ENCODE measurements at regions not wholly inside any gene's neighbourhood (a gene's known extent, or its start where the extent isn't known, plus 50 kb on each side); places are given as distances from the start of the nearest gene placed in this dataset.
A peak's percentile ranks its signal among the peaks of the same experiment; 100 is the strongest.
"Not testable (repeated sequence)": the region's sequence is repeated elsewhere in the genome, so short reads cannot be mapped to it uniquely, and the experiment has no call there.

DNA sequence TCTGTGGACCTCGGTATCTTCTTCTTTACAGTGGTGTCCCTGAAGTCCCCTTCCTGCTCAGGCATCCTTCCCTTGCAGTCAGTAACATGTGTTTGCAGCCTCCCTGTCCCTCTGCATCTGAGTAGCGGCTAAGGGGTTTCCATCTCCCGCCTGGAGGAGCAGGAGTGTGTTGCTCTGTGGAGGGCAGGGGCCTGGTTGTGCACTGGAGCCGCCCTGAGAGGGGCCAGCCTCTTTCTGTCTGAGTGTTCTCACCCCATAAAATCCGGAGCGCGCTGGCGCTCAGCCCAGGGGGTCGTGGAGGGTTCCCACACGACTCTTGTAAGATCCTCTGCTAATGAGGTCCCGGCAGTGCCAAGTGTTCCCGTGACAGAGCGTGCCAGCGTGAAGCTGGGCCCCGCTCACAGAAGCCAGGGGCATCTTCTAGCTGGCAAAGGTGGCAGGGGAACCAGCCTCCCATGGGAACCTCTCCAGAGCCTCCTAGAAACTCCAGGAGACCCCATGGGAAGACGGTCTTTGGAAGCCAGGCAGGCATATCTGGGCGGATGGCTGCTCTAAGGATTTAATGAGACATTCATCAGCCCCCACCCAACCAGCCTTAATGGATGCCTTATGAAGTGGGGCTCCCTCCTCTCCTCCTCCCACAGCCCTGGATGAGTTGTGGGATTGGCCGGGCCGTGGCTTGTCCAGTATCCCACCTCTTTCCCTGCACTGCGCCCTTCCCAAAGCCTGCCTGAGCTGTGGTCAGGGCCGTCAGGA lies 91.4 kb upstream of the GSE1 start:
- no peak for DNase-seq

DNA sequence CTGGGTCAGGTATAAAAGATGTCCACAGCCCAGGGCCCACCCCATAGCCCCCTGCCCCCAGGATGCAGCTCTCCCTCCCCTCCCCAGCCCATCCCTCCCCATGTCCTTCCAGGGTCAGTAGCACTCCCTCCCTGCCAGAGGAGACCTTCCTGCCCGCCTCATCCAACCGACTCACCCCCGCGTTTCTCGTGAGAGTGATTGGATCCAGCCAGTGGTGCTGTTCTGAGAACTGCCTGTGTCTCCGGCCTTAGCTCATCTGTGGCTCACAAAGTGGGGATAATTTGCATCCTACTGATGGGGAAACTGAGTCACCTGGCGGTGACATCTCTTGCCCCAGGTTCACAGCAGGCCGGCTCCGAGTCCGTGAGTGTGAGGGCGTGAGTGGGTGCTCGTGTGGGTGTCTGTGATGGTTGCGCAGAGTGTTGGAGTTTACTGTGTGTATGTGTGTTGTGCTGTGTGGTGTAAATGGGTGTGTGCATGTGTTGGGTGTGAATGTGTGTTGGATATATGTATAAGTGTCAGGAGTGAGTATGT lies 90.7 kb upstream of the GSE1 start:
- DNase-seq: no peak

- DNase-seq: peak; percentile 48
Measured at GRCh38 chr16:85522842-85523601, 90.1 kb upstream of the GSE1 start.

- DNase-seq: peak; percentile 46
Measured at GRCh38 chr16:85523602-85524364, 89.3 kb upstream of the GSE1 start.

- DNase-seq: no peak
Measured at GRCh38 chr16:85524365-85524629, 88.8 kb upstream of the GSE1 start.

DNA sequence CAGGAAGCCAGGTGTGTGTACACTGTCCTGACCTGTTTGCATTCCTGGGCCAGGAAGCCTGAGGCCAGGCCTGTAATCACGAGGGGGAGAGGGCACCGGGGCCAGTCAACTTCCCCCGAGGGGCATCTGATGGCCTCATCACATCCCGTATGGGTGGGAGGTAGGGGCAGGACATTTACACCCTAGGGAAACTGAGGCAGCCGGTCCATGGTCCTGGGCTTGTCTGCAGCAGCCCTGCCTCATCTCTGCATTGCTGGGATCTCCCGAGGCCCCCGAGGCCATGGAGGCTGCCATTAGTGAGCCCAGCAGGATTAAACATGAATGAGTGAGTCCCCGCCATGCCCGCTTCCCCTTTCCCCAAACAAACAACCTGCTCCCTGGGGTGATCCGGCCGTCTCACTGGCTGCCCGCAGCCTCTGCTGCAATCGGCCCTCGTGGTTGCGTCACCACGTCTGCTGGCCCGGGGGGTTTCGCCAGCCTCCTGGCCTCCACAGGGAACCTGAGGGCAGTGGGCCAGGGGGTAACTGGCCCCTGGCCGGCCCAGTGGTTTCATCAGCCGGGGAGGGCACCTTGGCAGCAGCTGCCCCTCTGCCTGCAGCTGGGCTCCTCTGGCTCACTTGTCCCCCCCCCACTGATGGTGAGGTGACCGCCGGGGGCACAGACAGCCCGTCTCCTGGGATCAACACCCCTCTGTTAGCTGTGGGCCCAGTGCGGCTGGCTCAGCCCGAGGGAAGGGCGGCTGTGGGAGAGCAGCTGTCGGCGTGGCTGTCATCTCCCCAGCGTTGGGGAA lies 88.3 kb upstream of the GSE1 start:
- DNase-seq: no peak

DNA sequence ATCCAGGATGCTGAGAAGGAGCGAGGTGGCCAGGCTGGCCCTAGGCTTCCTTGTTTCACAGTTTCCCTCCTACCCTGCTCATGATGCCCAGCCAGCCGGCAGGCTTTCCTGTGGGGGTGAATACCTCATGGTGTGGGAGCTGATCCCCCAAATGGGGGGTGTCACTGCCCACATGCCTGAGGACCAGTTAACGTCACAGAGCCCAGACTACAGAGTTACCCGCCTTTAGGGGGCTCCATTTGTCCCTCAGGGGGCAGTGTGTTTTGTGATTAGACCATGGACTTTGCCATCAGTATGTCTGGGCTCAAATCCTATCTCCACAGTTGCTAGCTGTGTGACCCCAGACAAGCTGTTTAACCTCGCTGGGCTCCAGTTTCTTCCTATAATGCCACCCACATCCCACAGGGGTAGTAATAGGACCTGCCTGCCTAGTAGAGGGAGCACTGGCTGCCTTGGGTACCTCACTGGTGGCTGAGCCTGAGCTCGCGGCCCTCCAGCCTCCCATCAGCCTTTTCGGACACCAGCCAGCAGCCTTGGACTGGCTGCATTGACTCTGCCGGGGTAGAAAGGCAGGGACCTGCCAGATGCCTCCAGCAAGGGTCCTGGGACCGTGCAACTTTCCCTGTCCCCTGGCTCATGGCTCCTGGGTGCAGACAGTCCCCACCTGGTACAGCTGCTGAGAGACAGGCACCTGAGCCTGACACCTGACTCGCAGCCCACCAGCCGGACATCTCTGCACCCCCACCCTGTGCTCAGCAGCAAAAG lies 87.5 kb upstream of the GSE1 start:
- DNase-seq: no peak

- no peak for DNase-seq
Measured at GRCh38 chr16:85526185-85526974, 86.7 kb upstream of the GSE1 start.

DNA sequence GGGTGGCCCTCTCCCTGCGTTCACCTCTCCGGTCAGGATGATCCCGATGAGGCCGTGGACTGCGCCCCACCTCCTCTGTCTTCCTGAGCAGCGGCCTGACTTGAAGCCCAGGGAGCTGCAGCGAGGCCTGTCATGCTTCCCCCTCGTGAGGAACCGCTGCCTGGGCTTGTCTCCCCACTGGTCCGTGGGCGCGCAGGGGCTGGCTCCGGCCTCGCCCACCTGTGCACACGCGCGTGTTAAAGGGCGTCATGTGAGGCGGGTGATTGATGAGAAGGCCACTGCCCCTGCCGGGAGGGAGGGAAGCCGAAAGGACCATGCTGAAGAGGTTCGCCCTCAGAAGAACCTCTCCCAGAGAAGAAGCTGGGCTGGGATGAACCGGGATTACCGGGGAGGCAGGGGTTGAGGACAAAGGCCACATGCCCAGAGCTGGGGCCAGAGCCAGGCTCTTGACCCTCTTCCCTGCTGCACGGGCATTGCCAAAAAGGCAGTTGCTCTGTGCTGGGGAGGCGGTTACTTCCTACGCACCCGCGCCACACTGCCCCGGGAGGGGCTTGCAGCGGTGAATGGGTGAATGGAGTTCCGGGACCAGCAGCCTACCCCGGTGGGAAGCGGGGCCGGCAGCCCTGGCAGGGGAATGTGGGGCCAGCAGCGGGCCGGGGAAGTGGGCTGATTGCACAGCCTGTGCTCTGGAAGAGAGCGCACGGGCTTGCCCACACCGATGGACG lies 85.9 kb upstream of the GSE1 start:
- DNase-seq: no peak

DNA sequence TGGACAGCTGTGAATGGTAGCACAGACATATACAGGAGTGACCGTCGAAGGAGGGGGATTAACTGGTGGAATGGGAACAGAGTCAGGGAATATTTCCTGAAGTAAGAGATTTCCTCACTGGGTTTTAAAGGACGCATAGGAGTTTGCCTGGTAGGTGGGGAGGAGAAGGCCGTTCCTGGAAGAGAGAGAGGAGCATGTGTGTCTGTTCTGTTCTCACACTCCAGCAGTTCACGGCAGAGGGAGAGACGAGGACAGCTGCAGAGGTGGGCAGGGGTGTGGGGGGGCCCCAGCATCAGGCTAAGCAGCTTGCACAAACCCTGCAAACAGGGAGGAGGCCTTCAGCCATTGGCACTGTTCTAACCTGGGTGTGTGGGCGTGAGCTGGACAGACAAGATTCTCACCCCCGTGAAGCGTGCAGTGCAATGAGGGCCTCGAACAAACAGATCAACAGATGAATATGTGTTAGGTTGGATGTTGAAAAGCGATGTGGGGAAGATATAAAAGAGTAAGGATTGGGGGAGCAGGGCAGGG lies 85.3 kb upstream of the GSE1 start:
- DNase-seq: no peak

DNA sequence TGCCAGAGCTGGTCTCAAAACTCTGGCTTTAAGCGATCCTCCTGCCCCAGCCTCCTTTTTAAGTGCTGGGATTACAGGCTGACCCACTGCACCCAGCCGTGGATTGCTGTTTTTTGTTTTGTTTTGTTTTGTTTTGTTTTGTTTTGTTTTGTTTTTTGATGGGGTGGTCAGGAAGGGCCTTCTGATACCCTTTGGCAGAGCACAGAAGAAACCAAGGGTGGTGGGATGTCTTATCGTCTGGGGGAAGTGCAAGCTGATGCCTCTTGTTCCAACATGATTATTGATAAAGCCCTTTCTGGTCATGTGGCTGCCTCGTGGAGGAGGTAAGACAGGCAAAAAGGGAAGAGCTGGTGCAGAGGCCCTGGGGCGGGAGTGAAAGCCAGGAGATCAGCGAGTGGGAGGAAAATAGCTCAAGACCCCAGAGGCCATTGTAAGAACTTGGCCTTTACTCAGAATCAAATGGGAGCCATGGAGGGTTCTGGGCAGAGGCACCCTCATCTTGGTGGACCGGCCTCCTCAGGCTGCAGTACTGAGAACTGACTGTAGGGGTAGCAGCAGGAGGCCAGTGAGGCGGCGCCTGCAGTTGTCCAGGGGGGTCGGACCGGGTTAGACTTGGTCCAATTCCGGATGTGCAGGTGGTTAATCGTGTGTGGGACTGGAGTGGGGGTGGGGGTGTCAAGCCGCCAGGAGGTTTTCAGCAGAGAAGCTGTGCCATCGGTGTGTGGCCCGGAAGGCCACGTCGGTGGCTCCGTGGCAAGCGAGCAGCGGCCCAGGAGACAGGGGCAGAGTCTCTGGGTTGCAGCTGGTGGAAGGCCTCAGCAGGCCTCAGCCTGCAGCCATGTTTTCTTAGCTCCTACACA lies 84.4 kb upstream of the GSE1 start:
- DNase-seq: no peak

DNA sequence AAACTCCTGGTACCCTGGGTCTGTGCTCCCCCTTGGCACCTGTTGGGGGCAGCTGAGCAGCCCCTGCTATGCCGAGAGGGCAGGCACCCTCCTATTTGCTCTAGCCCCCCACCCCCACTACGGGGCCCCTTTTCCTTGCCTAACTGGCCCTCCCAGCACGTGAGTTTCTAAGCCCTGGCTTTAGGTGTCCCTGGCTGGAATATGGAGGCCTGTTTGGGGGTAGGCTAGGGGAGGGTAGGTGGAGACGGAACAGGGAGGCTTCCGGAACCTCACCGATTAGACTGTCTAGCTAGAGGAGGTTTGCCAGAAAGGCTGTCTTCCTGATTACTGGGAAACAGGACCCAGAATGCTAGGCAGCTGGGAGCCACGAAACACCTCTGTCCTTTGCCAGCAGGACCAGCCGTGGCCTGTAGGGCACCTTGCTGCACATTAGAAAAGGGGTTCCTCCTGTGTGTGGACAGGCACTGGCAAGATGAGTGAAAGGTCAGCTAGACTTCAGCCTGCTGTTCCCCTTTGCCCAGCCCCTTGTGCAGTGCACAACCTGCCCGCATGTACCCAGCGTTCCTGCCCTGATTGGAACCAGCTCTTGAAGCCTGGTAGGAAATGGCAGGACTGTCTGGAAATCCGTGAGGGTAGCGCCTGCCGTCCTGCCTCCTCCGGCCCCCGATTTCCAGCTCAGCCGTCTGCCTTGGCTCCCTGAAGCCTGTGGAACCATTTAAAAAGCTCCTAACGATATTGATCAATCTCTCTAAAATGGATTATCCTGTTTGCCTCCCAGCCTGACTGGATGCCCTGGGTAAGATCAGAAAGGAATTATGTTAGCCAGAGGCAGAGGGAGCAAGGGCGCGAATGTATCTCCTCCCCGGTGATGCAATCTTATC lies 83.4 kb upstream of the GSE1 start:
- no peak for DNase-seq

DNA sequence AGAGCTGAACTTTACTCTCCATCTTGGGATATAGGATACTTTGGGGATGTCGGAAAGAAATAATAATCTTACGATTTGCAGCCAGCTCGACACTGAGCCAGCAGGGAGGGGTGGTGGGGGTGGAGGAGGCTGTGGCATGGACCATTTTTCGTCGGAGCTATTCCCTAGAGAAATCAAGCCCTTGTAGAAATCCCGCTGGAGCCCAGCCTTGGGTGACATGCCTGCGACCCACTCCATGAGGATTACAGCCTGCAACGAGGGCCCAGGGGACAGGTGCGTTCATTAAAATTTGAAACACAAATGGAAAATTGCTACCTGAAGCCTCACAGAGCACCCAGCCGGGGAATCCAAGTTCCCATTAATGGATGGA lies 82.8 kb upstream of the GSE1 start:
- no peak for DNase-seq

GRCh38 chr16:85531516-85531915 lies 81.6 kb upstream of the GSE1 start:
- DNase-seq: no peak

DNA sequence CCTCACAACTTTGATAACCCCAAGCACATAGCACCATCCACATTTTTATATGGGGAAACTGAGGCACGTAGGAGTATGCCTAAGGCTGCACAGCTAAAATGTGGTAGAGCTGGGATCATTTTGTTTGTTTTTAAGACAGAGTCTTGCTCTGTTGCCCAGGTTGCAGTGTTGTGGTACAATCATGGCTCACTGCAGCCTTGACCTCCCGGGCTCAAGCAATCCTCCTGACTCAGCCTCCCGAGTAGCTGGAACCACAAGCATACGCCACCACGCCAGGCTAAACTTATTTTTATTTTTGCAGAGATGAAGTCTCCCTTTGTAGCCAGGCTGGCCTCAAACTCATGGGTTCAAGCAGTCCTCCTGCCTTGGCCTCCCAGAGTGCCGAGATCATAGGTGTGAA lies 81.0 kb upstream of the GSE1 start:
- DNase-seq: no peak

GRCh38 chr16:85533593-85533992 lies 79.5 kb upstream of the GSE1 start:
- DNase-seq: not testable (repeated sequence)

DNA sequence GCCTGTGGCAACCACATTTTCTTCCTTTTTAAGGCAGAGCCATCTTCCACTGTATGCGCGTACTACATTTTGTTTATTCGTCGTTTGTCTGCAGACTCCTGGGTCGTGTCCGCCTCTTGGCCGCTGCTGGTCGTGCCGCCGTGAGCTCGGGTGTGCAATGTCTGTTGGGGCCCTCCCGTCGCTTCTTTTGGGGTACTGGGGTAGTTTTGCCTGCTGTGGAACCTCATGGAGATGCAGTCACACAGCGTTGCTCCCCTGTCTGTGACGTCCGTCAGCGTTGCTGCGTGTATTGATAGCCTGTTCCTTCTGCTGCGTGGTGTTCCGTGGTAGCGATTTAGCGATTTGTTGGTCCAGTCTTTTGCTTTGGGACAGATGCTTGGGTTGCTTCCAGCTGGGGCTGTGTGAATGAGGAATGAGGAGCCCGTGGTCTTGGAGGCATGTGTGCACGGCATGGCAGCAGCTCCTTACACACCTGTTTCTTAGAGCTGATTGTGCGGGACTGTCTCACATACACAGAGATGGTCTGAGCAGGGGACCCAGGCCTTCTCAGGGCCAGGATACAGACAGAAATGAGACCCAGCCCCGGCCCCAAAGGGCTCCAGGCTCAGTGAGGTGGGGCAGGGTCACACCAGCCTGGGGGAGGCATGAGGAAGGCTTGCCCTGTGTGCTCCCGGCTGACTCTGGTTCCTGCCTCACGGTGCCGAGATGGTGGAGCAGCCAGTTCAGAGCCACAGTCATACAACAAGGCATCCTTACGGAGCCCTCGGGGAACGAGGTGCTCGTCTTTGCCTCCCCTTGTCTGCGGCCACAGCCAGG lies 78.4 kb upstream of the GSE1 start:
- no peak for DNase-seq

All from NCI-H510A treated with DMSO at 0.1 percent for 48 hours (cell line).